ENCODE measurements at regions not wholly inside any gene's neighbourhood (a gene's known extent, or its start where the extent isn't known, plus 50 kb on each side); places are given as distances from the start of the nearest gene placed in this dataset.
"Not testable (repeated sequence)": the region's sequence is repeated elsewhere in the genome, so short reads cannot be mapped to it uniquely, and the experiment has no call there.

DNA sequence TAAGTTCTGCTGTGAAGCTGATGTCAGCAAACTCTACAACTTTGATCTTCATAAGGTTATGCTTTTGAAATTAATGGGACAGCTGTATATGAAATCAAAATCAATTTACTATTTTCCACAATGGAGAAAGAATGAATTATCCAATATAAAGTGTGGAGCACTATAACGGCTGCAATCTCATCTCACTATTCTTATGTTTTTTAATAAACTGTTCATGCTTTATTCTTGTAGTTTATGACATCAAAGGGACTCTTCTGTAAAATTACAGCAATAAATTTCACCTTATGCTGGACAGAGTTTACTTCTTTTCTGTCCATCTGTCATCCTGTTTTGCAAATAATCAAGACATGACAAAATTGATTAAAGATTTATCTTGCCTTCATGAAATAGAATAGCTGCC, 192.5 kb downstream of the TECRL start:
- no peak for DNase-seq

DNA sequence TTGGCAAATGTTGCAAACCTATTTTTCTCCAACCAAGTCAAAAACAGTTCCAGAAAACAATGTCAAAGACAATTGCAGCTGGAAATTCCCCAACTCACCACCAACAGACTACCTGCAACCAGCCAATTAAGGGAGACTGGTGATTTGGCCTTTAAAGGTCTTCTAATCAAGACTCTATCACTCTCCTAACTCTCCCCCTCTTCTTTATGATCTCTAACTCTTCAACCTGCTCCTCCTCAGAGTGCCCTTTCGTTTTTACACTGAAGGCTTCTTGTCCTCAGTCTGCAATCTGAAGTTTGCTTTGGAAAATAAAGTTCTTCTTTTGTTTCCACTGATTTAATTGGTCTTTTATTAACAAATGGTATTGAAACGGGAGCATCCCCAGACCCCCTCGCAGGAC, 203.9 kb downstream of the TECRL start:
- DNase-seq: no peak

DNA sequence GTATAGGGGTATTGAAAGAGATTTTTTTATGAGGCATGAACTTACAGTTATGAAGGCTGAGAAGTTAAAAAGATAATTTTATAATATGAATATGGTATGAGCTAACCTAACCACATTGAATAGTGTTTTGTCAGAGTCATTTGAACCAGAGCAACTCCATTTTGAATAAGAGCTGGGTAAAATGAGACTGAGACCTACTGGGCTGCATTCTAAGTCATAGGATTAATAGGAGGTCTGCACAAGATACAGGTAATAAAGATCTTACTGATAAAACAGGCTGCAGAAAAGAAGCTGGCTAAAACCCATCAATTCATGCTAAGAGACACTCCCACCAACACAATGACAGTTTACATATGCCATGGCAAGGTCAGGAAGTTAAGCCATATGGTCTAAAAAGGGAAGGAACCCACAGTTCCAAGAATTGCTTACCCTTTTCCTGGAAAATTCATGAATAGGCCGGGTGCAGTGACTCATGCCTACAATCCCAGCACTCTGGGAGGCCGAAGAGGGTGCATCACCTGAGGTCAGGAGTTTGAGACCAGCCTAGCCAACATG, 209.2 kb downstream of the TECRL start:
- DNase-seq: no peak

DNA sequence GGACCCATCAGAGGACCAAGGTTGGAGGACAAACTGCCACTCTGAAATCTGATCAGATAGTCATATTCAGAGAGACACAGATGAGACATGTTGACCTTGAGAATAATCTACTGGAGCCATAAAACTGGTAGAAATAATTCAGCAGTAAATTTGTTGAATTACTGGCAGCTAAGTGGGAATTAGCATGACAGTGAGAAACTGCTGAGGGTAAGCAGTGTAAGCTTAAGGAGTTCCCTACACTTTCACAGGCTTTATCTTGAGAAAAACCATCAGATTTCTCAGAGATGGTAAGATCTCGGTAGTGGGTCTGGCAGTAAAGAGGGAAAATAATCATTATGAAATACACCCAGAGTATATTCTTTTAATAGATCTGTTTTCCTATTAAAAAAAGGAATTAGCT, 213.7 kb downstream of the TECRL start:
- DNase-seq: no peak

DNA sequence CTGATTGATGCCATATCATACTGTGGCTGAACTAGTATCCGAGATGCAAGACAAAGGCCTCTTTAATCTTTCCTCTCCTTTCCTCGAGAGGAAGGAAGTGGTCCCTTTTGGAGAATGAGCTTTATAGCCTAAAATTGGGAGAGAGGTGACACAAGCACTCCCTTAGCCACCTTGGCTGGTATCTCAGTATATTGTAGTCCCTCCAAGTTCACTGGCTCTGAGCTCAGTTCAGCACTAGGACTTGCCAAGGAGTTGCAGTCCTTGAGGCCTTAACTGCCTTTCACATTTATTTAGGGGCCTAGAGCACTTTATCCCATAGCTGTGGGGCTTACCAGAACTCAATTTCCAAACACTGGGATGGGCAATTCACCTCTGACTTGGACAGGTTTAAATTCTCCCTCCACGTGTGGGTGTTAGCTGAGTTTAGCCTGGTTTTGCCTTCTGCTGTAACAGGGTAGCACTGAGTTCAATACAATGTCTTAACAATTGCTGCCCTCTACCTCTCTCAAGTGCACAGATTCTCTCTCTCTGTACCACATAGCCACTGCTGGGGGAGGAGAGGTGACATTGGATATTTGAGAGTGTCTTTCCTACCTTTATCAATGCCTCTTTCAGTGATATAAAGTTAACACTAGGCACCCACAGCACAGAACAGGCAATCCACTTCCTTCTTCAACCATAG, 216.4 kb downstream of the TECRL start:
- no peak for DNase-seq

DNA sequence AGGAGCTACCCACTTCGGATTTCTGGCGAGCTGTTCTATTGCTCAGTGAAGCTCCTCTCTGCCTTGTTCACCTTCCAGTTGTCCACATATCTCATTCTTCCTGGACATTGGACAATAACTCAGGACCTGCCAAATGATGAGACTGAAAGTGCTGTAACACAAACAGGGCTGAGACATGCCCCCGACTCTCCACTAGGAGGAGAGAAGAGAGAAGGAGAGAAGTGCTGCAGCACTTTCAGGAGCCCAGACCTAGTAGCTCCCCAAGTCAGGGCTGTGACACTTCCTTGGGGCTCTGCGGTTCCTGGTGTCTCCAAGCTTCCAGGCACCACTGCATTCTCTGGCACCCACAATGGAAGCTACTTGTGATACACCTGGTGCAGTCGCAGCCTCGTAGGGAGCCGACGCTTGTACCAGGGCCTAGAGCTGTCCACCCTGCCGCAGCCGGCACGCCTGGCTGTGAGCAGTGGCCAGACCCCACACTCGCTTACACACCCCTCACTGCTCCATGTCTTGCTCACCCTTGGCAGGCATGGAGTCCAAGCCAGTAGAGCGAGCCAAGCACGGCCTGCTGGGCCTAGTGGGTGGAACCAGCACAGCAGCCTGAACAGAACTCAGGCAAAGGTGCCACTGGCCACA, 234.9 kb downstream of the TECRL start:
- no peak for DNase-seq

DNA sequence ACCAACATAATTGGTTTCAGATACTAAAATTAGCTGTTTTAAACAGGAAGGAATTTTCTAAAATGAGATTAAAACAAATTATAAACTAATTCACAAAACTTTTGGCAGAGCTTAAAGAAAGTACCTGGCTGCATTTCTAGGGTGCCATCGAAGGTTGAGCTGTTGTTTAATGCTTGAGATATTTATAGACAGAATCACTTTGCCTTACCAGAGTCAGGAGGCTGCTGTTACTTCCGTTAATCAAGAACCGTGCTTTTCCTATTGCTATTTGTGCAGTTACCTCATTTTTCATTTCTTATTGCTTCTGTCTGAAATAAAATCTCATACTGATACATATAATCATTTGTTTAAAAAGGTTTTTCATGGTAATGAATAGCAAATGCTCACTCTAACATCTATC, 242.9 kb downstream of the TECRL start:
- no peak for DNase-seq

DNA sequence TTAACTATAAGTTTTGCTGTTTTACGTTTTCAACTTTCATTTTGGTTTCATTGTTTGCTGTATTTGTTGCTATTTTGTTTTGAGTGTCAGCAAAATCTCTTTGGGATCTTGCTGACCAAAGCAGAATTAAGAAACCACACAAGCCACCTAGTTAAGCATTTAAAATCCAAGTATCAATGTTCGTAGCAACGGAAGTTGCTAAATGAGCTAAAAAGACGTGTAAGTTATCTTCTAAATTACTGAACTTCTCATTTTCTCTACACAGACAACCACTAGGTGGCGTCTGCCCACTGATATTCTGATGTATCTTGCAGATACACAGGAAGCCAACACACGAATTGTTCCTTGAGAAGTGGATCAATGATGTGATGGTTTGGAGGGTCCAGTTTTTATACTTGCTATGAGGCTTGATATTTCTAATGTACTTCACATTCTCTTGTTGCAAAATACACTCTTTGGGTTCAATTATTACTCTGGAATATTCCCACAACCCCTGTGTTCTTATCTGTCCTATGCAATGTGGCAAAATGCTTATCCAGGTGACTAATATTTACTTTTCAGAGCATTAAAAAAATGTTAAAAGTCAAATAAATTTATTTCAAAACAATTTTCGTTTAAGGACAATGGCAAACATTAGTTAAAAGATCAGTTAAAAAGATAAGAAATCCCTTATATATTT, 250.5 kb downstream of the TECRL start:
- peak; percentile 53 for DNase-seq

DNA sequence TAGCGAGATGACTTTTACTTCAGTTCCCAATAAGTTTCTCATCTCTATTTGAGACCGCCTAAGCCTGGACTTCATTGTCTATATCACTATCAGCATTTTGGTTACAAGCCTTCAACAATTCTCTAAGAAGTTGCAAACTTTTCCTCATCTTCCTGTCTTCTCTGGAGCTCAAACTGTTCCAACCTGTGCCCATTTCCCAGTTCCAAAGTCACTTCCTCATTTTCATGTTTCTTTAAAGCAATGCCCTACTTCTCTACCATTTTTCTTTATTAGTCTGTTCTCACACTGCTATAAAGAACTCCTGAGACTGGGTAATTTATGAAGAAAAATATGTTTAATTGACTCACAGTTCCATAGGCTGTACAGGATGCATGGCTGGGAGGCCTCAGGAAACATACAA, 251.9 kb downstream of the TECRL start:
- DNase-seq: no peak

DNA sequence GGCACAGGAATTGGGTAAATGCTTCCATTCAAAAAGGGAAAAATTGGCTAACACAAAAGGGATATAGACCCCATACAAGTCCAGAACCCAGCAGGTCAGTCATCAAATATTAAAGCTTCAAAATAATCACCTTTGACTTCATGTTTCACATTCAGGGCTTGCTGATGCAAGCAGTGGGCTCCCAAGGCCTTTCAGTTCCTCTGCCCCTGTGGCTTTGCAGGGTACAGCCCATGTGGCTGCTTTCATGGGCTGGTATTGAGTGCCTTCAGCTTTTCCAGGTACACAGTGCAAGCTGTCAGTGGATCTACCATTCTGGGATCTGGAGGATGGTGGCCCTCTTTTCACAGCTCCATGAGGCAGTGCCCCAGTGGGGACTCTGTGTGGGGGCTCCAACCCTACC, 253.0 kb downstream of the TECRL start:
- DNase-seq: no peak

DNA sequence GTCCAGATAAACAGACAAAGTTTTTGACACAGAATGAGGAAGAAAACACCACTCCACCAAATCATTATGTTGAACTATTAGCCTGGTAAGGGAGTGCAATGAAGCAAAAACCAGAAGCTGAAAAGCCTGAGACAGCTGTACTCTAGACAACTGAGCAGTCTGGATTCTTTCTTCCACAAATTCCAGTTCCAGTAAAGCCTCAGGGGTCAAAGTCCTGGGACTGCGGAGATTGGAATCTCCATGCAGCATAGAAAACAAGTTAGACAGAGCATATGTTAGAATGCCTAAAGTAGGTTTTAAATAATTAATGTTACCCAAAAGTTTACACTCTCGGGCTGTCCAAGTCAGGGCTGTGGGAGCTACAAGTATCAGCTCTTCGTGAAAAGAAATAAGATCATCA, 263.2 kb downstream of the TECRL start:
- no peak for DNase-seq

DNA sequence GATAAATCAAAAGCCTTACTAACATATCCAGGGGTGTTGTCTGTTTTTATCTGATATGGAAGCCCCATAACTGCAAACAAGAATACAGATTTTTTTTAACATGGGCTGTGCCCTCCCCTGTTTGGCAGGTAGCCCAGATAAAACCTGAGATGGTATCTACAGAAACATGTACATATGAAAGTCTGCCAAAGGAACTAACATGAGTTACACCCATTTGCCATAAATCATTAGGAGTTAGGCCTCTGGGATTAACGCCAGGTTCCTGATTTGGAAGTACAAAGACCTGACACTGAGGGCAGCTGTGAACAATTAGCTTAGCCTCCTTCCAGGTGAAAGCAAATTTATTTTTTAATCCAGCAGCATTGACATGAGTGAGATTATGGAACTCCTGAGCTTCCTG, 264.3 kb downstream of the TECRL start:
- no peak for DNase-seq

DNA sequence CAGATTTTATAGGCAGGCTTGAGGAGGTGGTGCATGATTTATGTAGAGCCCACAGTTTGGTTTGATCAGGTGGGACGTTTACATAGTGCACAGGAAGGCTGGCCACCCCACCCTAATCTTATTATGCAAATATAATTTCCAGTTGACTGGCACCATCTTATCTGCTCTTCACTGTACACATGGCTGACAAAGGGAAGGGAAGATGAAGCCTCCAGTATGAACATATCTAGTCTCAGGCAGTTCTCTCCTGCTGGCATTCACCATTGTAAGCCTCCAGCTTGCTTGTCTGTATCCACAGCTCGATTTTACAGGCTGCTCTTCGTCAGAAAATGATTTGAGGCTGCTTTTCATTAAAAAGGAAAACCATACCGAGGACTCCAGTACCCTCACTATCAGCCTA, 278.3 kb downstream of the TECRL start:
- DNase-seq: no peak

DNA sequence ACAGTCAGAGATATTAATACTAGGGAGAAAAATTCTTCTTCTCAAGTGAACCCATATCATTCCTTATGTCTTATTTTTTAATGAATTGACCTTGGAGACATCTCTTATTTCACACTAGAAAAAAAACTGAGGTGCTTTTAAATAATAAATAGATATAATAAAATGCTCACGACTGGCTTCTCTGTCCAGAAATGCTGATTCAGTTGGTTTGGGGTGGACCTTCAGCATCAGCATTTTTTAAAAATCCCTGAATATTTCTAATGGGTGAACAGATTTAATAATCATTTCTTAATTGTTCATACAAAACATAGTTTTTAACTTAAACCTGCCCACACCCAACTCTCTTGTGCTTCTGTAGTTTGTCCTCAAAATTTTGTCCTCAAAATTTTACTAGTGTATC, 283.9 kb downstream of the TECRL start:
- DNase-seq: no peak

DNA sequence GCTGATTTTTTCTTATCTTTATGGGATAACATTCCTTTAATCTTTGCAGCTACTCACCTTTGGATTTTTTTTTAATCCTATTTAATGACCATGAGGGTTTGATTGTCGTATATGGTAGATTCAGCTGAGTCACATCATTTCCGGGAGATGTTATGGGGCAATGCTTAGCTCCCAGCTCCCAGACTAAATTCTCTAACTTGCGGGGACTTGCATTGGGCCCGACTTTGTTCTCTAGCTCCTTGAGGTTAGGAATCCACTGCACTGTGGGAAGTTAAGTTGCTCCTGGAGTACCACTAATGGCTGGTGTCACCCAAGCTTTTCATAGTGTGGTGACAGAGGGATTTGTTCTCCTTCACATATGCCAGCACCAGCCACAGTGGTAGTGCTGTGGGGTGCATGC, 287.4 kb downstream of the TECRL start:
- no peak for DNase-seq

DNA sequence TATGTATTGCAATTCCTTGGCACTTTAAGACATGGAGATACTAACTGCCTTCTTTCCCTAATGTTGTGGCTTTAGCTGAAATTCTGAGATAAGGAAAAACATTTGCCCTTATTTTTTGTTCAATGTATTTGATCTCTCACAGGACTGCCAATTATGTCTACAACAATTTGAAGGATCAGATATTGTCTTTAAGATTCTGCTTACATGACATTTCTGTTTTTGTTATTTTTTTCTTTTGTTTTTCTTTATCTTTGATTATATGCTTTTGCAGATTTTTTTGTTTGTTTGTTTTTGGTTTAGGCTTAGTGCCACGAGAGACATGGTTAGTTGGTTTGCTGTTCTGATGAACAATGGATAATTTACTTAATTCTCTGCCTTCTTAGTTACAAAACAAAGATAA, 303.3 kb downstream of the TECRL start:
- DNase-seq: no peak

DNA sequence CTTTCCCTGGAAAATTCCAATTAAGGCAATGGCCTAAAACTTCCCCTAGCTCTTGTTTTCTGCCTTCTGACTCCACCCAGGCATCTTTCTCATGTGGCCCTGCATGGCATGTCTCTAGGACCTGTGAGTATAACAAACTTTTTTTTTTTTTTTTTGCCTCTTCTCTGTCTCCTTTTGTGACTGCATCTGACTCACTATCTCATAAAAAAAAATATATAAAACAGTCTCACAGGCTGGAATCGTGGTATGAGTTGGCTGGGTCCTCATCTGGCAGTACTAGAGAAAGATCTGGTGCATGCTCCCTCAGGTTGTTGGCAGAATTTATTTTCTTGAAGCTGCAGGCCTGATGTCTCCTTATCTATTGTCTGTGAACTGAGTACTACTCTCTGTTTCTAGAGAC, 313.9 kb downstream of the TECRL start:
- no peak for DNase-seq

DNA sequence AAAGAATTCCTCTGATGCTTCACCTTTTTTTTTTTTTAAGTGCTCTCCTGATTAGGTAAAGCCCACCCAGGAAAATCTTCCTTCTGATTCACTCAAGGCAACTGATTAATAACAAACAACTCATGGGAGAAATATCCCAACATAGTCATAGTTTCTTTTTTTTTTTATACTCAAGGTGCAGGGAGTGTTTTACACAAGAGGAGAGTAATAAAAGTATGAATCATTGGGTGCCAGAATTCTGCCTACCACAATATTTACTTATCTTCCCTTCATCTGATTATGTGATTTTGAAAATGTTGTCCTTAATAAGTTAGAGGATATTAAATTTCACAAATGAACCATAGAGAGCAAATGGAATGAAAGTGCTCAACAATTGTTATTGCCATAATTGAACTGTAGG, 329.9 kb downstream of the TECRL start:
- DNase-seq: no peak

DNA sequence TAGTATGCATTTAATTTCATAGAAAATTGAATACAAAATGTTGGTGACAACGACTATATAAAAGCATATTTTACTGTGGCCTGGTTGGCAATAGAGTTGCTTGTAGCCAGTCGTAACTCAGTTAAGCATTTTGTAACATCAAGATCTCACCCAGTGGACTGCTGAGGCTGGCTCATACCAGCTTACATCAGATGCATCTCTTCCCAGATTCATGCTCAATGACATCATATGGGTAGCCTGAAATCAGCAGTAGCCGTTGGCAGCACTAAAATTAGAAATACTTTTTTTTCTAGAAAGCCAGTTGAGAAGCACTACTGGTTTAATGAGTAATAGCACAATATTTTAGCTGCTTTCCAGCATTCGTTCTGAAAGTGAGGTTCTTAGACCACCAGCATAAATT, 341.2 kb downstream of the TECRL start:
- no peak for DNase-seq

DNA sequence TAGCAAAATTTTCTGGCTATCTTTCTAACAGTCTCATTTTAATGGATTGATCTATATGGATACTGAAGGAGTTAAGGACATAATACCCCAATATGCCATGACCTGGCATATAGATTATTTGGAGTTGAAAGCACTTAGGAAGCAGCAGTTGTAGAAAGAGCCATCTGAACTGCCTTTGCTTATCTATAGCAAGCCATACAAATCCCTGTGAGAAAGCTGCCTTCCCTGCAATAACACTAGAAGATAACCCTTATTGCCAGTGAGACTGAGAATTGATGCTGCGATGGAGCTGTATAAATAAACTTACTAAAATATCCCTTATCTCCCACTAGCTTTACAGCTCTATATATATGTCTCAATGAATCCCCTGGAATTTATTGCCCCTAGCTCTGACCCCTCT, 346.3 kb downstream of the TECRL start:
- DNase-seq: no peak

DNA sequence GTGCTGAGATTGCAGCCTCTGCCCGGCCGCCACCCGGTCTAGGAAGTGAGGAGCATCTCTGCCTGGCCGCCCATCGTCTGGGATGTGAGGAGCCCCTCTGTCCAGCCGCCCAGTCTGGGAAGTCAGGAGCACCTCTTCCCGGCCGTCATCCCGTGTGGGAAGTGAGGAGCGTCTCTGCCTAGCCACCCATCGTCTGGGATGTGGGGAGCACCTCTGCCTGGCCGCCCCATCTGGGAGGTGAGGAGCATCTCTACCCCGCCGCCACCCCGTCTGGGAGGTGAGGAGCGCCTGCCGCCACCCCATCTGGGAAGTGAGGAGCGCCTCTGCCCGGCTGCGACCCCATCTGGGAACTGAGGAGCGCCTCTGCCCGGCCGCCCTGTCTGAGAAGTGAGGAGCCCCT, 372.2 kb downstream of the TECRL start:
- not testable (repeated sequence) for DNase-seq

DNA sequence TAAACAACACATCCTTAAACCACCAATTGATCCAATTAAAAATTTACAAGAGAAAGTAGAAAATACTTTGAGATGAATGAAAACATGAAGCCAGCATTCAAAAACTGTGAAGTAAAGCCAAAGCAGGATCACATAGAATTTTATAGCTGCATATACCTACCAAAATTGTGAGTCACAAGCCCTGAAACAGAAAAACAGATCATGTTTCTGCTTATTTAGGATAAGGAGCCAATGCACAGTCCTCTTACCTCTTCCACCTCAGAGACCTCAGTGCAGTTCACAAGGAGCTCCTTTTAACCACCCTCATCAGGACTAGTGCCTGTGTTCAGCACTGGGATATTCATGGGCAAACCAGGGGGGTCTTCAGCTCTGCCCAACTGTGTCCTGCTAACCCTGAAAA, 386.7 kb downstream of the TECRL start:
- no peak for DNase-seq

DNA sequence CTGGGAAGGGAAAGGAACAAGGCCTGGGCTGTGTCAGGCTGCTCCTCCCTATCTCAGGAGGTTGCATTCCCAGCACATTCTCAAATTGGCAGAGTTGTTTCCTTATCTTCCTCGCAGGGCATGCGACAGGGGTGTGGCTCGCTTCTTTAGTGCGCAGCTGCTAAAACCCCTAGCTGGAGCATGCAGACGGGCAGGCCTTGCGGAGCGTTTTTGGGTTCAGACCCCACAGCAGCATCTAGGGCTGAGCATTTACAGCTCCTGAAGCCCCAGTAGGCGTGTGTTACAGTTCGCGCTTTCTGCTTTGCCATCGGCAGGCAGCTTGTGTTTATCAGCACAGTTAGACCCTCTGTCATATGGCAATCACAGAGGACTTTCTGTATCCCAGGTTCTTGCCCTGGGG, 392.4 kb downstream of the TECRL start:
- DNase-seq: no peak

DNA sequence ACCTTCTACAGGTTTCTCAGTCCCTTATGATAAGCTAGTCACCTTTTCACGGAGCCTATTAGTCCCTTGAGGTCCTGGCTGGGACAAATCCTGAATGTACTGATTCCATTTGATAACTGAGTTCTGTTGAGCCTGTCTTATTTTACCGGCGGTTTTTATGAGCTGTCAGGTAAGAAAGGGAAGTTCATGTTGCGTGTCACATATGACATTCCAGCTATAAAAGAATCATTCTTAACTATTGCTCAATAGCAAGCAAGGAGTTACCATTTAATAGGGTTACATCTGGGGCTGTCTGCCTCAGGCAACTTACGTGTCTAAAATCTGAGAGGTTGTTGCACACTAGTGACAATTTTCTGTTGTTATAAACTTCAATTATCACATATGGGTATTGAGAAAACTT, 394.6 kb downstream of the TECRL start:
- no peak for DNase-seq

Measured in fibroblast of skin of scalp (primary cell).